ENCODE measurements at regions not wholly inside any gene's neighbourhood (a gene's known extent, or its start where the extent isn't known, plus 50 kb on each side); places are given as distances from the start of the nearest gene placed in this dataset.
"Not testable (repeated sequence)": the region's sequence is repeated elsewhere in the genome, so short reads cannot be mapped to it uniquely, and the experiment has no call there.

GRCh38 chrX:131595120-131595519 is 51.2 kb downstream of the OR13H1 start:
- DNase-seq (ENCODE audit: extremely low read depth in 1 of 2, low read depth in 1 of 2) = no peak

DNA sequence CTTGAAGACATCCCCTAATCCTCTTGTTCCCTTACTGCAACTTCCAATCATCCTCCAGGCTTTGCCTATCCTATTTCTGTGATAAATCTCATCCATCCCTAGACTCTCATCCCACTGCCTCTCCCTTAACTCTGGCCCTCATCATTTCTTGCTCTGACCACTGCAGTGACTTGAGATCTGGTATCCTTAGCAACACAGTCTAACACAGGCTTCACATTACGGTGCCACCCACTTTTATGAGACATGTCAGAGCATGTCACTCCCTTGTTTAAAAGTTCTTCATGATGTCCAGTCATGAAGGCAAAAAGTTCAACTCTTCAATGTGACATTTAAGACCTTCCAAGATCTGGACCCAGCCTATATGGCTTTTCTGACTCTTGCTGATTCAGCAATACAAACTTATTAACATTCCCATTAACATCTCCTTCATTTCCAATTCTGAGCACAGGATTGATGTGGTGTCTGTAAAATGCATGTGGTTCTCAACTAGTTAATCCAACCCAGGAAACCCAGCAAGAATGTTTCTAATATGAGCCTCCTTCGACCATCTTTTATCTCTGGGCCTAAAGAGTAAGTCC is 64.0 kb downstream of the OR13H1 start:
- DNase-seq (ENCODE audit: extremely low read depth in 1 of 2, low read depth in 1 of 2) = no peak

DNA sequence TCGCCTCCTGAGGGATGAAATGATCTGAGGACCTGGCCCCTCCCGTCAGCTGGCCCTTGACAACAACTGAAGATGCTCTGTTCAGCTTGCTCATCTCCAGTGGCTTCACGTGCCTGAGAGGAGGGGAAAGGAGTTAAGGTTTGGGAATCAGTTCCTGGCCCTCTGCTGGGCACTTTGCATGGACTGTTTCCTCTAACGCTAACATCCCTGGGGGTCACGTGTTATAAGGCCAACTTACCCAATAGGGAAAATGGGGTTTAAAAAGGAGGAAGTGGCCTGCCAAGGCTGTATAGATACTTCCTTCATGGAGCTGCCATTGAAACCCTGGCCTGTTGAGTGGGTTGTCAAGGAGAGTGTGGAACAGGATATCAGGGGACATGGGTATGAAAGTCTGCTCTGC is 65.6 kb downstream of the OR13H1 start:
- DNase-seq (ENCODE audit: extremely low read depth in 1 of 2, low read depth in 1 of 2) = no peak

GRCh38 chrX:131613260-131613659 is 69.4 kb downstream of the OR13H1 start:
- no peak for DNase-seq (ENCODE audit: extremely low read depth in 1 of 2, low read depth in 1 of 2)

DNA sequence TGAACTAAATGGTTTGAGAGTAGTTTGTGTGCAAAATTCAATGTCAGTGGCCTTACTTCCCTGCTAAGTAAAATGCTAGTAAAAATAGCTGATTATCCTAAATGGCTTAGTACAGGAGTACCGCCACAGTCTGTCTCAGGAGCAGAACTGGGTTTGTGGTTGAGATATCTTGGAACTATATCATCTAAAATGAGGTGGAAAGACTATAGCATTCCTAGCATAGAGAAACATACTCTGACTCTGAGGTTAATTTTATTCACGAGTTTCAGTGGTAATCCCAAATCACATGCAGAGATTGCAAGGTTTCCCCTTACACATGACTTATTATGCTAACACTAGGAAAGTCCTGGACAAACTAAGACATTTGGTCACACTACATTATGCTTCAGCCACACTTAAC is 70.4 kb downstream of the OR13H1 start:
- DNase-seq (ENCODE audit: extremely low read depth in 1 of 2, low read depth in 1 of 2) = no peak

DNA sequence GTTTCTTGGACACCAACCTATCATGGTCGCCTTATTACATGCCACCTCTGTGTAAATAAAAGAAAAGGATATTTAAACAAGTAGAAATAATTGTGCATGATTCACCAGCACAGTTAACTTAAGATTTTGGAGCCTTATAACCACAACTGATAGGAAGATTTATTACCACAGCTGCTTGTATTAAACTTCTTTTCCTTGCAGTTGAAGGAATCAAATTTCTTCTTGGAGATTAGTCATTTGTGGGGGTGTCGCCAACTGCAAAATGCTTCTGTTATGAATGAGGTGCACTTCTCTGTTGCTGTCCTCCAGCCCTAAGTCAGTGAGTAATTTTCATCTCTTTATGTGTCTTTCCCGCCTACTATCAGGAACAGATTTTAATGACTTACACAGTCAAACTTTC is 73.3 kb downstream of the OR13H1 start:
- DNase-seq (ENCODE audit: extremely low read depth in 1 of 2, low read depth in 1 of 2) = no peak

DNA sequence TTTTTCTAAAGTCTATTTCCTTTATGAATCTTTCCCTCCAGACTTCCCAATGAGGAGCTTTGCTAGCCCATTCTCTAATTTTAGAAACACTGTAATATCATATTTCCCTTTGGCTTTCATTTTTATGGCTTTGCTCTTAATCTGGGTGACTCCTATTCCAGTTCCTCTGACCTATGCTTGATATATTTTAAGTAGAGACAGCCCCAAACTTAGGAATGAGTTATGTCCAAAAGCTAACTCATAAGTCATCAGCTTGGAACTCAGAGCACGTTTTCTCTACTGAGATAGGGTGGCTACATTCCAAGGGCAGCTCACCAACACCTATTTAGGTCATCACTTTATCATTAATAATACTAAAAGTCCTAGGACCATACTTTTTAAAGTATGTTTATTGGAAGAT is 77.8 kb downstream of the OR13H1 start:
- DNase-seq (ENCODE audit: extremely low read depth in 1 of 2, low read depth in 1 of 2) = no peak

- DNase-seq (ENCODE audit: extremely low read depth in 1 of 2, low read depth in 1 of 2) = no peak
Observed at GRCh38 chrX:131626681-131627296, 82.9 kb downstream of the OR13H1 start.

DNA sequence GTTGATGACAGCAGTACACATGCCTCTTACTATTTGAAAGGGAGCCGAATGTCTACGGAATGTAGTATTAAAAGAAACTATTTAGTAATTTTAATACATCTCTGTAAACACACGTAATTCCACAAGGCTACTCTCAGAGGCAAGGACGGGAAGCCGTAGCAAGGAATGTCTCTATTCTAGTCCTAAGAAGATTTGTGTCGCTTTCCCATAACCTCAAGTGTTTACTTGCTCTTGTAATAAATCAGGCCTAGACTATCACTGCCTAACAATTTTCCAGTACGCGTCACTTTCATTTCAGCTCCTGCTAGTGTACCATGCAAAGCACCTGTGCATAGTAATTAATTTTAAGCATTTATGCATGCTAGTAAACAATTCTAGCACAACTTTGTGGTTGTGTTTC is 86.7 kb downstream of the OR13H1 start:
- DNase-seq (ENCODE audit: extremely low read depth in 1 of 2, low read depth in 1 of 2) = no peak

DNA sequence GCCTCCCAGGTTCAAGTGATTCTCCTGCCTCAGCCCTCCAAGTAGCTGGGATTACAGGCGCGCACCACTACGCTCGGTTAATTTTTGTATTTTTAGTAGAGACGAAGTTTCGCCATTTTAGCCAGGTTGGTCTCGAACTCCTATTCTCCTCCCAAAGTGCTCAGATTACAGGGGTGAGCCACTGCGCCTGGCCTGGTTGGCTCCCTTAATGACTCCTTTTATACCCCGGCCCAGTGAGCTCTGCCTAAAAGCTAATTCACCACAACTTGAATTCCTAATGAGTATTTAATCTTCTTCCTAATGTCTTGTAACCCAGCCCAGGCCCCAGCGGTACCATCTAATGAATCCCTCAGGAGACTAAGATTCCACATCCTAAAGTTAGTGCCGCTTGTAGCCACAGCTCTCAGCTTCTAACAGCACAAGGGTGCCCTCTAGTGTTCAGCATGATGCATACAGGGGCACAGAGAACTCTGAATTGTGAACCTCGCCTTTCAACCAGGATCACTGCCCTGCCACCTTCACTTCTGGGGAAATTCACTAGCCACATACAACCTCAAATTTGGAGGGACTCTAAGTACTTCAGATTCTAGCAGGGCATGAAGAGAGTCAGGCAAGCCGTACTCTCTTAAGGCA is 89.5 kb downstream of the OR13H1 start:
- DNase-seq (ENCODE audit: extremely low read depth in 1 of 2, low read depth in 1 of 2) = peak in 1 of 2 donors; percentile 5

DNA sequence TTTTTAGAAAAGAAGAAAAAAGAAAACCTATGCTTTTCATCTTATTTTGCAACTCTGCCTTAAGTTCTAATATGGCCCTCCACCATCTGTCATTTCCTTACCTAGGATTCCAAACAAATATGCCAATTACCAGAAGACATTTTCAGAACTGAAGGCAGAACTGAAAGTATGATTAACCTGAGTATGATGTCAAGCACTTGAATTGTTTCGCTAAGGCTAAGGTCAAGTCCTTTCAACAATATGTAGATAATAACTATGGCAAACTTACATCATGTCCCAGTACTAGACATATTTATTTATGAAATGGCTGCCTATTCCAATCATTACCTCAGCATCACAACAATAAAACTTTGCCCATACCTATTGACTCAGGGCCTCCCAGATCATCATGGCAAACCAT is 91.0 kb downstream of the OR13H1 start:
- no peak for DNase-seq (ENCODE audit: extremely low read depth in 1 of 2, low read depth in 1 of 2)

GRCh38 chrX:131646106-131646505 is 102.2 kb downstream of the OR13H1 start:
- no peak for DNase-seq (ENCODE audit: extremely low read depth in 1 of 2, low read depth in 1 of 2)

DNA sequence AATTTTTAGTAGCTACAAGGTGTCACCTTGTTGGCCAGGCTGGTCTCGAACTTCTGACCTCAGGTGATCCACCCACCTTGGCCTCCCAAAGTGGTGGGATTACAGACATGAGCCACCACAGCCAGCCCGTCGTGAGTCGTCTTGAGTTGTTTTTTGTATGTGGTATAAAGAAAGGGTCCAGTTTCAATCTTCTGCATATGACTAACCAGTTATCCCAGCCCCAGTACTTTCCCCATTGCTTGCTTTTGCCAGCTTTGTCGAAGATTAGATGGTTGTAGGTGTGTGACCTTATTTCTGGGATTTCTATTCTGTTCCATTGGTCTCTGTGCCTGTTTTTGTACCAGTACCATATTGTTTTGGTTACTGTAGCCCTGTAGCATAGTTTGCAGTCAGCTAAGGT is 105.9 kb downstream of the OR13H1 start:
- peak in 1 of 2 donors; percentile 6 for DNase-seq (ENCODE audit: extremely low read depth in 1 of 2, low read depth in 1 of 2)

GRCh38 chrX:131650637-131651410 is 107.0 kb downstream of the OR13H1 start:
- DNase-seq (ENCODE audit: extremely low read depth in 1 of 2, low read depth in 1 of 2) = no peak

GRCh38 chrX:131663726-131664125 is 119.9 kb downstream of the OR13H1 start:
- not testable (repeated sequence) for DNase-seq (ENCODE audit: extremely low read depth in 1 of 2, low read depth in 1 of 2)

- DNase-seq (ENCODE audit: extremely low read depth in 1 of 2, low read depth in 1 of 2) = no peak
Observed at GRCh38 chrX:131671735-131672134, 127.9 kb downstream of the OR13H1 start.

GRCh38 chrX:131675596-131676194 is 131.8 kb downstream of the OR13H1 start:
- no peak for DNase-seq (ENCODE audit: extremely low read depth in 1 of 2, low read depth in 1 of 2)

- peak in 1 of 2 donors; percentile 13 for DNase-seq (ENCODE audit: extremely low read depth in 1 of 2, low read depth in 1 of 2)
Observed at GRCh38 chrX:131677655-131678628, 134.1 kb downstream of the OR13H1 start.

- DNase-seq (ENCODE audit: extremely low read depth in 1 of 2, low read depth in 1 of 2) = not testable (repeated sequence)
Observed at GRCh38 chrX:131682735-131683134, 138.9 kb downstream of the OR13H1 start.

GRCh38 chrX:131693359-131693758 is 149.5 kb downstream of the OR13H1 start:
- DNase-seq (ENCODE audit: extremely low read depth in 1 of 2, low read depth in 1 of 2) = no peak

Data from stimulated activated CD8-positive, alpha-beta memory T cell treated with anti-CD3 and anti-CD28 coated beads, Interleukin-7, amount 100 ng/mL, for 48 hours (primary cell).